HFFc6 (cell line): ENCODE measurements at regions not wholly inside any gene's neighbourhood (a gene's known extent, or its start where the extent isn't known, plus 50 kb on each side); places are given as distances from the start of the nearest gene placed in this dataset.

ENCODE experiments used
- DNase-seq: peaks from one replicate; pipeline ENCODE4 v3.0.0-alpha.2; 2018
- H3K27ac Mint-ChIP-seq: 2 replicates; pipeline ENCODE4 v1.8.0; 2020; ENCODE audit warnings: mild to moderate bottlenecking, mixed read lengths
- H3K27me3 Mint-ChIP-seq: 2 replicates; pipeline ENCODE4 v1.8.0; 2021; ENCODE audit warnings: mild to moderate bottlenecking, moderate library complexity, mixed read lengths; ENCODE audit not compliant: insufficient read depth
- H3K36me3 Mint-ChIP-seq: 2 replicates; pipeline ENCODE4 v1.8.0; 2021; ENCODE audit warnings: low read depth, mixed read lengths
- H3K4me1 Mint-ChIP-seq: 2 replicates; pipeline ENCODE4 v1.8.0; 2020; ENCODE audit warnings: low read depth, mixed read lengths
- H3K4me3 Mint-ChIP-seq: 2 replicates; pipeline ENCODE4 v1.8.0; 2020; ENCODE audit warnings: mild to moderate bottlenecking, moderate library complexity, mixed read lengths
- H3K9me3 Mint-ChIP-seq: 2 replicates; pipeline ENCODE4 v1.8.0; 2020; ENCODE audit warnings: mild to moderate bottlenecking, mixed read lengths
- CTCF ChIP-seq: fragments of 200-600 bp; sonication (generic); IDR thresholded peaks from 2 replicates; pipeline ENCODE4 v1.5.0; 2021; ENCODE audit warnings: antibody characterized with exemption, mild to moderate bottlenecking

- TF ChIP-seq CTCF, result no peak
- H3K27me3 Mint-ChIP-seq, result peaks cover 53% of the 10 kb centered on the region
- H3K9me3 Mint-ChIP-seq, result no peaks in the 10 kb centered on the region
- H3K4me3 Mint-ChIP-seq, result no peak overlapping the region
- no peak for DNase-seq
- H3K4me1 Mint-ChIP-seq, result no peaks in the 10 kb centered on the region
- no peak overlapping the region for H3K27ac Mint-ChIP-seq
- no peaks in the 10 kb centered on the region for H3K36me3 Mint-ChIP-seq
Observed at GRCh38 chr15:69841113-69841828, 256.4 kb downstream of the TLE3 start.

- Mint-ChIP-seq H3K4me3 (no peak overlapping the region), H3K9me3 (no peaks in the 10 kb centered on the region), H3K27ac (no peak overlapping the region), H3K36me3 (no peaks in the 10 kb centered on the region), H3K27me3 (peaks cover 52% of the 10 kb centered on the region), H3K4me1 (no peaks in the 10 kb centered on the region)
- DNase-seq, result no peak
- no peak for TF ChIP-seq CTCF
Observed at GRCh38 chr15:69842851-69843250, 254.9 kb downstream of the TLE3 start.

- Mint-ChIP-seq H3K27me3 (peaks cover 49% of the 10 kb centered on the region), H3K4me1 (peaks cover 4% of the 10 kb centered on the region), H3K9me3 (no peaks in the 10 kb centered on the region), H3K36me3 (no peaks in the 10 kb centered on the region), H3K4me3 (no peak overlapping the region), H3K27ac (no peak overlapping the region)
- no peak for DNase-seq
- TF ChIP-seq CTCF, result no peak
Observed at GRCh38 chr15:69843276-69843899, 254.3 kb downstream of the TLE3 start.

GRCh38 chr15:69843900-69844304 lies 253.8 kb downstream of the TLE3 start:
- Mint-ChIP-seq H3K36me3 (no peaks in the 10 kb centered on the region), H3K27ac (no peak overlapping the region), H3K4me3 (no peak overlapping the region), H3K4me1 (peaks cover 9% of the 10 kb centered on the region), H3K9me3 (no peaks in the 10 kb centered on the region), H3K27me3 (peaks cover 46% of the 10 kb centered on the region)
- no peak for TF ChIP-seq CTCF
- DNase-seq, result no peak

GRCh38 chr15:69845159-69845558 lies 252.6 kb downstream of the TLE3 start:
- Mint-ChIP-seq H3K27me3 (peaks cover 42% of the 10 kb centered on the region), H3K27ac (no peak overlapping the region), H3K4me1 (peaks cover 13% of the 10 kb centered on the region), H3K4me3 (no peak overlapping the region), H3K9me3 (no peaks in the 10 kb centered on the region), H3K36me3 (no peaks in the 10 kb centered on the region)
- no peak for TF ChIP-seq CTCF
- no peak for DNase-seq
